Loucy (cell line): ENCODE measurements at regions not wholly inside any gene's neighbourhood (a gene's known extent, or its start where the extent isn't known, plus 50 kb on each side); places are given as distances from the start of the nearest gene placed in this dataset.

ENCODE experiments used
- H2AFZ ChIP-seq: fragments of 200-600 bp; sonication (generic); 2 replicates; pipeline ENCODE4 v1.6.0; 2016; ENCODE audit warnings: antibody characterized with exemption, mild to moderate bottlenecking, low read length, moderate library complexity
- H3F3A ChIP-seq: fragments of 200-600 bp; 2 replicates; pipeline ENCODE4 v1.6.0; 2016; ENCODE audit warnings: antibody characterized with exemption, low read depth, mild to moderate bottlenecking
- H3K27me3 ChIP-seq: fragments of 200-600 bp; sonication (generic); 2 replicates; pipeline ENCODE4 v1.6.1; 2014; ENCODE audit warnings: low read length, mild to moderate bottlenecking; ENCODE audit not compliant: insufficient read depth, poor library complexity, severe bottlenecking
- H3K36me3 ChIP-seq: fragments of 200-600 bp; sonication (generic); 2 replicates; pipeline ENCODE4 v1.6.1; 2016; ENCODE audit warnings: low read length; ENCODE audit not compliant: insufficient read depth
- H3K4me1 ChIP-seq: fragments of 200-600 bp; sonication (generic); 2 replicates; pipeline ENCODE4 v1.5.1; 2014; ENCODE audit warnings: low read length, mild to moderate bottlenecking; ENCODE audit not compliant: insufficient read depth, poor library complexity, severe bottlenecking
- H3K4me2 ChIP-seq: fragments of 200-600 bp; sonication (generic); 2 replicates; pipeline ENCODE4 v1.6.0; 2014; ENCODE audit warnings: antibody characterized with exemption, low read length, low read depth, mild to moderate bottlenecking; ENCODE audit not compliant: poor library complexity, severe bottlenecking
- H3K4me3 ChIP-seq: fragments of 200-600 bp; sonication (generic); 2 replicates; pipeline ENCODE4 v1.5.1; 2014; ENCODE audit warnings: low read length, mild to moderate bottlenecking, mixed read lengths; ENCODE audit not compliant: poor library complexity, severe bottlenecking
- H3K79me2 ChIP-seq: fragments of 200-600 bp; sonication (generic); 2 replicates; pipeline ENCODE4 v1.6.1; 2014; ENCODE audit warnings: low read length; ENCODE audit not compliant: insufficient read depth
- H3K9ac ChIP-seq: fragments of 200-600 bp; sonication (generic); 2 replicates; pipeline ENCODE4 v1.6.0; 2014; ENCODE audit warnings: mild to moderate bottlenecking, low read depth, low read length, moderate library complexity; ENCODE audit not compliant: poor library complexity, severe bottlenecking
- H3K9me2 ChIP-seq: fragments of 200-600 bp; sonication (generic); replicated peaks from 2 replicates; pipeline ENCODE4 v1.6.1; 2016; ENCODE audit warnings: low read depth, low read length, mixed read lengths
- H3K9me3 ChIP-seq: fragments of 200-600 bp; sonication (generic); 2 replicates; pipeline ENCODE4 v1.6.1; 2014; ENCODE audit warnings: mild to moderate bottlenecking, antibody characterized with exemption, low read length, low read depth; ENCODE audit not compliant: insufficient read depth
- H4K20me1 ChIP-seq: fragments of 200-600 bp; sonication (generic); 2 replicates; pipeline ENCODE4 v1.6.0; 2014; ENCODE audit warnings: antibody characterized with exemption, low read length, mild to moderate bottlenecking; ENCODE audit not compliant: insufficient read depth, poor library complexity, severe bottlenecking
- CTCF ChIP-seq: fragments of 200-600 bp; sonication (generic); conservative IDR thresholded peaks from 2 replicates; pipeline ENCODE4 v1.5.1; 2014; ENCODE audit warnings: mild to moderate bottlenecking, antibody characterized with exemption, low read length
- EZH2phosphoT487 ChIP-seq: fragments of 200-600 bp; IDR thresholded peaks from 2 replicates; pipeline ENCODE4 v1.6.1; 2018; ENCODE audit warnings: antibody characterized with exemption, mild to moderate bottlenecking, moderate library complexity, borderline replicate concordance

- H4K20me1 ChIP-seq: no peaks in the 10 kb centered on the region
- TF ChIP-seq EZH2phosphoT487 (no peak), CTCF (no peak)
- H3K36me3 ChIP-seq: no peaks in the 10 kb centered on the region
- H3K9ac ChIP-seq: no peak overlapping the region
- H3K4me2 ChIP-seq: no peak overlapping the region
- no peak overlapping the region for H2AFZ ChIP-seq
- H3K4me3 ChIP-seq: no peak overlapping the region
- H3K4me1 ChIP-seq: peaks cover 2% of the 10 kb centered on the region
- H3F3A ChIP-seq: no peaks in the 10 kb centered on the region
- H3K27me3 ChIP-seq: no peaks in the 10 kb centered on the region
- no peaks in the 10 kb centered on the region for H3K79me2 ChIP-seq
- no peaks in the 10 kb centered on the region for H3K9me2 ChIP-seq
- no peaks in the 10 kb centered on the region for H3K9me3 ChIP-seq
These were observed 73.8 kb downstream of the DYRK2 start for GRCh38 chr12:67722296-67722695.

GRCh38 chr12:67726868-67727267 lies 78.3 kb downstream of the DYRK2 start:
- Histone ChIP-seq H3K9ac (no peak overlapping the region), H3F3A (no peaks in the 10 kb centered on the region), H3K4me3 (no peak overlapping the region), H3K4me1 (peaks cover 7% of the 10 kb centered on the region), H3K79me2 (no peaks in the 10 kb centered on the region), H3K36me3 (no peaks in the 10 kb centered on the region), H3K4me2 (no peak overlapping the region), H4K20me1 (no peaks in the 10 kb centered on the region), H3K9me2 (no peaks in the 10 kb centered on the region), H2AFZ (no peak overlapping the region), H3K9me3 (no peaks in the 10 kb centered on the region), H3K27me3 (no peaks in the 10 kb centered on the region)
- no peak for TF ChIP-seq EZH2phosphoT487
- TF ChIP-seq CTCF: no peak

GRCh38 chr12:67727702-67728666 lies 79.4 kb downstream of the DYRK2 start:
- Histone ChIP-seq H3F3A (no peaks in the 10 kb centered on the region), H2AFZ (no peak overlapping the region), H3K9me3 (no peaks in the 10 kb centered on the region), H3K27me3 (no peaks in the 10 kb centered on the region), H3K4me1 (peaks cover 7% of the 10 kb centered on the region), H3K9ac (no peak overlapping the region), H3K79me2 (no peaks in the 10 kb centered on the region), H3K4me3 (no peak overlapping the region), H4K20me1 (no peaks in the 10 kb centered on the region), H3K36me3 (no peaks in the 10 kb centered on the region), H3K9me2 (no peaks in the 10 kb centered on the region), H3K4me2 (no peak overlapping the region)
- no peak for TF ChIP-seq EZH2phosphoT487
- TF ChIP-seq CTCF: no peak
